OCI-LY3 (cell line): ENCODE measurements at regions not wholly inside any gene's neighbourhood (a gene's known extent, or its start where the extent isn't known, plus 50 kb on each side); places are given as distances from the start of the nearest gene placed in this dataset.
"Not testable (repeated sequence)": the region's sequence is repeated elsewhere in the genome, so short reads cannot be mapped to it uniquely, and the experiment has no call there.

Experiments used
- H2AFZ ChIP-seq: fragments of 200-600, 300-600 bp; shearing (Covaris generic); 2 replicates; pipeline ENCODE4 v1.6.0; 2014; ENCODE audit warnings: antibody characterized with exemption, low read depth, low read length
- H3K27ac ChIP-seq: fragments of 200-600, 300-600 bp; sonication (generic); 2 replicates; pipeline ENCODE4 v1.5.1; 2014; ENCODE audit warnings: mild to moderate bottlenecking, low read length, moderate library complexity, mixed read lengths
- H3K27me3 ChIP-seq: fragments of 200-600, 300-600 bp; sonication (generic); 2 replicates; pipeline ENCODE4 v1.6.1; 2014; ENCODE audit warnings: low read depth, low read length, mixed read lengths
- H3K36me3 ChIP-seq: fragments of 200-600, 300-600 bp; sonication (generic); replicated peaks from 2 replicates; pipeline ENCODE3; 2014; ENCODE audit warnings: low read depth, low read length, mixed read lengths
- H3K4me1 ChIP-seq: fragments of 300-600, 200-600 bp; sonication (generic); 2 replicates; pipeline ENCODE4 v1.6.1; 2014; ENCODE audit warnings: low read length, mixed read lengths
- H3K4me2 ChIP-seq: fragments of 200-600, 300-600 bp; sonication (generic); 2 replicates; pipeline ENCODE4 v1.6.1; 2014; ENCODE audit warnings: low read length, mixed read lengths
- H3K4me3 ChIP-seq: fragments of 300-600, 200-600 bp; sonication (generic); 2 replicates; pipeline ENCODE4 v1.5.1; 2014; ENCODE audit warnings: antibody characterized with exemption, mild to moderate bottlenecking, low read length, moderate library complexity
- H3K79me2 ChIP-seq: fragments of 300-600, 200-600 bp; shearing (Covaris generic); 2 replicates; pipeline ENCODE4 v1.6.1; 2014; ENCODE audit warnings: mild to moderate bottlenecking, low read length, mixed read lengths
- H3K9ac ChIP-seq: fragments of 300-600, 200-600 bp; shearing (Covaris generic); 2 replicates; pipeline ENCODE4 v1.6.0; 2014; ENCODE audit warnings: mild to moderate bottlenecking, low read length, moderate library complexity
- H3K9me3 ChIP-seq: fragments of 200-600, 300-600 bp; shearing (Covaris generic); 2 replicates; pipeline ENCODE4 v1.6.1; 2014; ENCODE audit warnings: low read length, mixed read lengths; ENCODE audit not compliant: insufficient read depth
- H4K20me1 ChIP-seq: fragments of 200-600, 300-600 bp; sonication (generic); 2 replicates; pipeline ENCODE4 v1.6.1; 2016; ENCODE audit warnings: low read length, mixed read lengths; ENCODE audit not compliant: insufficient read depth
- EZH2phosphoT487 ChIP-seq: fragments of 200-600 bp; shearing (Covaris generic); IDR thresholded peaks from 2 replicates; pipeline ENCODE4 v1.6.1; 2018; ENCODE audit warnings: antibody characterized with exemption, mixed run types, low read depth
- TF ChIP-seq, protein P1 (sequence below): fragments of 200-600, 300-600 bp; sonication (generic); IDR thresholded peaks from 2 replicates; pipeline ENCODE4 v1.5.1; 2014; ENCODE audit warnings: antibody characterized with exemption, low read length, low read depth

DNA sequence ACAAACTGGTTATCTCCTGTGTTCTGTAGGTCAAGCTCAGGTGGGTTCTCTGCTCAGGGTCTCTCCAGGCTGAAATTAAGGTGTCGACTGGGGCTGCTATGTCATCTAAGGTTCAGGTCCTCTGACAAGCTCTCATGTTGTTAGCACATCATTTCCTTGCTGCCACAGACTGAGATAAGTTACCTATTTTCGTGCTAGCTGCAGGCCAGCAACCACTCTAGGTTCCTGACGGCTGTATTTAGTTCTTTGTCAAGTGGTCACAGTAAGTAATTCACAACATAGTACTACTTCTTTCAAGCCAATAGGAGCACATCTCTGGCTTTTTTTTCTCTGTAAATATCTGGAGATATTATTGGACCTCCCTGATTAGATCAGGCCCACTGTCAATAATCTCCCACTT lies 169.3 kb upstream of the CAND1 start:
- H2AFZ ChIP-seq: no peak overlapping the region
- no peak overlapping the region for H3K4me2 ChIP-seq
- no peaks in the 10 kb centered on the region for H4K20me1 ChIP-seq
- H3K79me2 ChIP-seq: no peaks in the 10 kb centered on the region
- peaks cover 7% of the 10 kb centered on the region; the same call in 1 of the 2 replicates for H3K9me3 ChIP-seq
- TF ChIP-seq, protein P1, sequence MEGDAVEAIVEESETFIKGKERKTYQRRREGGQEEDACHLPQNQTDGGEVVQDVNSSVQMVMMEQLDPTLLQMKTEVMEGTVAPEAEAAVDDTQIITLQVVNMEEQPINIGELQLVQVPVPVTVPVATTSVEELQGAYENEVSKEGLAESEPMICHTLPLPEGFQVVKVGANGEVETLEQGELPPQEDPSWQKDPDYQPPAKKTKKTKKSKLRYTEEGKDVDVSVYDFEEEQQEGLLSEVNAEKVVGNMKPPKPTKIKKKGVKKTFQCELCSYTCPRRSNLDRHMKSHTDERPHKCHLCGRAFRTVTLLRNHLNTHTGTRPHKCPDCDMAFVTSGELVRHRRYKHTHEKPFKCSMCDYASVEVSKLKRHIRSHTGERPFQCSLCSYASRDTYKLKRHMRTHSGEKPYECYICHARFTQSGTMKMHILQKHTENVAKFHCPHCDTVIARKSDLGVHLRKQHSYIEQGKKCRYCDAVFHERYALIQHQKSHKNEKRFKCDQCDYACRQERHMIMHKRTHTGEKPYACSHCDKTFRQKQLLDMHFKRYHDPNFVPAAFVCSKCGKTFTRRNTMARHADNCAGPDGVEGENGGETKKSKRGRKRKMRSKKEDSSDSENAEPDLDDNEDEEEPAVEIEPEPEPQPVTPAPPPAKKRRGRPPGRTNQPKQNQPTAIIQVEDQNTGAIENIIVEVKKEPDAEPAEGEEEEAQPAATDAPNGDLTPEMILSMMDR: no peak
- no peak for TF ChIP-seq EZH2phosphoT487
- no peak overlapping the region for H3K9ac ChIP-seq
- H3K4me1 ChIP-seq: peaks cover 3% of the 10 kb centered on the region; the same call in 1 of the 2 replicates
- H3K27me3 ChIP-seq: no peaks in the 10 kb centered on the region
- no peak overlapping the region for H3K27ac ChIP-seq
- no peaks in the 10 kb centered on the region for H3K36me3 ChIP-seq
- no peak overlapping the region for H3K4me3 ChIP-seq

DNA sequence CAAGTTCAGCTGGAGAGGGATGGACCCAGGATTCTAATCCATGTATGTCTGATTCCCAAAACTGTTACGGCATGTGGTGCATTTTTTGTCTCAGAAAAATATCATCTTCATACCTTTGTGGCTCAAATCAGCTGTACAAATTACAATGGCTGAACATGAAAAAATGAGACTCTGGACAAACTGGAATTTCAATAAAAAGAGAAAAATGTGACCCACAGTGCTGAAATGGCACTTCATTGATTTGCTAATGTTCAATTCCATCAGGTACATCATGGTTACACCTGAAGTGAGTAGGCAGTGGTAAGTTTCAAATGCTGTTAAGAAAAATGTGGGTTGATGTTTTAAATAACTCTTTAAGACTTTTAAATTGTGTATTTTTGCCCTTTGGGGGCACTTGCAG lies 165.6 kb upstream of the CAND1 start:
- H2AFZ ChIP-seq: no peak overlapping the region

DNA sequence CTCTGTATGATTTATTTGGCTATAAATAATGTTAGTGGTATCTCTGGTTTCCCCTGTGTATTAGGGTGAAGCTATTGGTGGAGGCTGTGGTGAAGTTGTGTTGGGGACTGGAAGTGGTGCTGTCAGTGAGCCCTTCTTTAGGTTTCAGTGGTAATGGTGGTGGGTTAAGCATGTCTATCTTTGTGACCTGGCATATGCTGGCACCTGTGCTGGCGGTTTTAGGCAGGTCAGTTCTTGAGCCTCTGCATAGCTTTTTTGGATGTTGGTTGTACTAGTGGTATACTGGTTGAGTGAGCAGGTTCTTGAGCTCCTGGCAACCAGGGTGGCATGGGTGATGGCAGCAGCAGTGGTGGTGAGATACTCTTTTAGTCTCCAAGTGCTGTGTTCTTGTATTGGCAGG lies 161.9 kb upstream of the CAND1 start:
- TF ChIP-seq, protein P1: no peak
- TF ChIP-seq EZH2phosphoT487: no peak
- Histone ChIP-seq H3K9ac (no peak overlapping the region), H3K36me3 (no peaks in the 10 kb centered on the region), H3K27ac (no peak overlapping the region), H3K4me1 (no peaks in the 10 kb centered on the region), H3K9me3 (peaks cover 15% of the 10 kb centered on the region), H3K4me2 (no peak overlapping the region), H3K4me3 (no peak overlapping the region), H2AFZ (no peak overlapping the region), H4K20me1 (no peaks in the 10 kb centered on the region), H3K27me3 (no peaks in the 10 kb centered on the region), H3K79me2 (no peaks in the 10 kb centered on the region)

More for the DNA sequence above, 165.6 kb upstream of the CAND1 start:
- Histone ChIP-seq H3K9me3 (peaks cover 15% of the 10 kb centered on the region), H4K20me1 (no peaks in the 10 kb centered on the region), H3K4me2 (no peak overlapping the region), H3K27ac (no peak overlapping the region), H3K4me3 (no peak overlapping the region), H3K9ac (no peak overlapping the region), H3K36me3 (no peaks in the 10 kb centered on the region), H3K4me1 (peaks cover 3% of the 10 kb centered on the region; the same call in 1 of the 2 replicates), H3K79me2 (no peaks in the 10 kb centered on the region), H3K27me3 (no peaks in the 10 kb centered on the region)
- TF ChIP-seq EZH2phosphoT487: no peak
- TF ChIP-seq, protein P1: no peak

DNA sequence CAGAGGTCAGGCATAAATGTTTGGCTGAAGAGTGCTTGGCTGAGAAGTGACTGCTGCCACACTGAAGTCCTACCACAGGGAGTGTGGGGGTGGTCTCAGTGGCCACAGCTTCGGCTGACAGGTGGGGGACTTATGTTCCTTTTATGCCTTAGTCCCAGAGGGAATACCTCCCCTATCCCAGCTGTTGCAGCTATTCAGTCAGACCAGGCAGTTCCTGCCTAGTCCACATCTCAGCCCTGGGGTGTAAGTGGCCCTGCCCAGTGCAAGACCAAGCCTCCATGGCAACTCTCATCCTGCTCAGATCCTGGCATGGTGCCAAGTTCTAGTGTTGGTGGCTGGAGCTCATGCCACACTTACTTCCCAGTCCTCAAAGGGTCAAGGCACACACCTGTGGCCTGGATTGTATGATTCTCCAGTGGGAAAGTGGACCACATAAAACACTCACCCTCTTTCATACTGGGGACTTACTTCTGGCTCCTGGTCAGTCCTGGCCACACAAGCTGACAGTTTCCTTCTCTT lies 161.3 kb upstream of the CAND1 start:
- TF ChIP-seq, protein P1: no peak
- TF ChIP-seq EZH2phosphoT487: no peak
- Histone ChIP-seq H3K36me3 (no peaks in the 10 kb centered on the region), H3K79me2 (no peaks in the 10 kb centered on the region), H3K9me3 (peaks cover 12% of the 10 kb centered on the region), H3K27ac (no peak overlapping the region), H3K4me1 (no peaks in the 10 kb centered on the region), H3K4me3 (no peak overlapping the region), H4K20me1 (no peaks in the 10 kb centered on the region), H3K9ac (no peak overlapping the region), H2AFZ (no peak overlapping the region), H3K4me2 (no peak overlapping the region), H3K27me3 (no peaks in the 10 kb centered on the region)

DNA sequence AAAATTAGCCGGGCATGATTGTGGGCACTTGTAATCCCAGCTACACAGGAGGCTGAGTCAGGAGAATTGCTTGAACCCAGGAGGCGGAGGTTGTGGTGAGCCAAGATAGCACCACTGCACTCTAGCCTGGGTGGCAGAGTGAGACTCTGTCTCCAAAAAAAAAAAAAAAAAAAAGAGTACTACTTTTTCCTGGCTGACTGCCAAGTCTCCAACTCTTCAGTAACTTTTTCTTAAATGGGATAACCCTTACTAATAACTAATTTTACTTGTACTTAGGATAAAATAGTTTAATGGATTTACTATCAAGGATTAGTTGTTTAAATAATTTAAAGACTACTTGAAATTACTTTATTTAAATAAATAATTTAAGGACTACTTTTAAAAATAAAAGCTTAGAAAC lies 158.8 kb upstream of the CAND1 start:
- H3K4me1 ChIP-seq, H3K9ac ChIP-seq, H2AFZ ChIP-seq, H3K4me3 ChIP-seq, H3K36me3 ChIP-seq, H3K27ac ChIP-seq, H3K4me2 ChIP-seq, H4K20me1 ChIP-seq, H3K9me3 ChIP-seq, H3K27me3 ChIP-seq, H3K79me2 ChIP-seq: not testable (repeated sequence)
